A549 (cell line): ENCODE measurements at regions not wholly inside any gene's neighbourhood (a gene's known extent, or its start where the extent isn't known, plus 50 kb on each side); places are given as distances from the start of the nearest gene placed in this dataset.

Source experiments
- CTCF ChIP-seq: fragments of >200 bp; sonication (Bioruptor Twin); formaldehyde crosslinking; IDR thresholded peaks from 3 replicates; pipeline ENCODE4 v1.5.1; 2016
- JUN ChIP-seq, 2 experiments: fragments of >200 bp; sonication (Bioruptor Twin); formaldehyde crosslinking; IDR thresholded peaks; 2 replicates in 1 of 2; 3 replicates in 1 of 2; pipeline ENCODE4 v1.6.1; 2016 to 2017
- KDM1A ChIP-seq: fragments of 200-600 bp; sonication (generic); IDR thresholded peaks from 2 replicates; pipeline ENCODE4 v1.6.1; 2016; ENCODE audit warnings: low read depth, mild to moderate bottlenecking
- POLR2AphosphoS2 ChIP-seq: conservative IDR thresholded peaks from 2 replicates; pipeline ENCODE4 v1.6.1; 2012; ENCODE audit warnings: low read length, improper control_type of control experiment, inconsistent platforms

GRCh38 chr13:111421216-111421615 lies 100.8 kb downstream of the TEX29 start:
- TF ChIP-seq POLR2AphosphoS2, result no peak
- TF ChIP-seq CTCF, result no peak
- TF ChIP-seq KDM1A, result no peak
- no peak for TF ChIP-seq JUN (IDR thresholded peaks at IDR 0.05)
